ENCODE measurements at regions not wholly inside any gene's neighbourhood (a gene's known extent, or its start where the extent isn't known, plus 50 kb on each side); places are given as distances from the start of the nearest gene placed in this dataset.

DNA sequence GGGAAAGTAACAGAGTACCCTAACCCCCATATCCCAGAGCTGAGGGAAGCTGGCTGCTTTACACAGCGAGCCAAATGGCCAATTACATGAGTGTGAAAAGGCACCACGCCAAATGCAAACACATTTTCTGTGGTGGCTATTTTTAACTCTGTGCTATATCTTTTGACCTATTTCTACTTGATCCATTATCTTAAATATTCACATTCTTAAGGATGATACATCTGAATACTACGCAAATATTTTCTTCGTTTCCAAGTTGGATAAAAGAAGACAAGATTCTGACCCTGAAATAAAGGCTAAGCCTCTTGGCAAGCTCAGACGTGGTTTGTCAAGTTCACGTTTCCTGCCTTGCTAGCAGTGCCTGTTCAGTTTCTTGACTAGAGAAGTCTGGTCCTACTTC is 146.7 kb upstream of the TMEM196 start:
- H2AK5ac ChIP-seq (ENCODE audit: low read depth, low read length) = no peak overlapping the region
- H3K27me3 ChIP-seq (replicated peaks in 1 of 4; ENCODE audit: control insufficient read depth in 3 of 4, extremely low read depth in 1 of 4, insufficient read depth in 3 of 4, low read length in 3 of 4) = no peaks in the 10 kb centered on the region
- H3K4me3 ChIP-seq (ENCODE audit: extremely low read depth in 1 of 4, insufficient read depth in 2 of 4, low read depth in 3 of 4, low read length in 4 of 4) = no peak overlapping the region
- H3K9me3 ChIP-seq (ENCODE audit: insufficient read depth in 2 of 2, low read depth in 1 of 2, low read length in 1 of 2) = no peaks in the 10 kb centered on the region
- no peaks in the 10 kb centered on the region; a peak in 1 of 8 replicates for H3K36me3 ChIP-seq (ENCODE audit: control insufficient read depth in 2 of 4, insufficient read depth in 4 of 4, low read length in 3 of 4)
- no peaks in the 10 kb centered on the region for H3K79me2 ChIP-seq (ENCODE audit: control insufficient read depth in 1 of 2, insufficient read depth in 2 of 2, low read length in 2 of 2)
- H3K79me1 ChIP-seq (ENCODE audit: low read depth, low read length) = no peaks in the 10 kb centered on the region
- no peaks in the 10 kb centered on the region for H3K23me2 ChIP-seq (ENCODE audit: low read depth, low read length)
- H4K91ac ChIP-seq (replicated peaks; ENCODE audit: insufficient read length, low read length) = no peak overlapping the region
- H3K18ac ChIP-seq (ENCODE audit: extremely low read depth, low read length) = no peak overlapping the region
- no peak overlapping the region for H2BK120ac ChIP-seq (replicated peaks; ENCODE audit: low read depth, low read length)
- no peak overlapping the region for H2BK20ac ChIP-seq (ENCODE audit: low read length)
- DNase-seq (ENCODE audit: low read depth in 1 of 2, low spot score in 2 of 2) (no peak), FAIRE-seq (no peak)
- H3K4me1 ChIP-seq (replicated peaks in 1 of 4; ENCODE audit: control insufficient read depth in 3 of 4, insufficient read depth in 4 of 4, low read length in 3 of 4) = no peaks in the 10 kb centered on the region
- H3K56ac ChIP-seq (replicated peaks; ENCODE audit: insufficient read length, low read depth, low read length) = no peak overlapping the region
- no peak overlapping the region for H2BK5ac ChIP-seq (ENCODE audit: low read depth, low read length)
- no peak overlapping the region for H3K9ac ChIP-seq (replicated peaks in 1 of 4; ENCODE audit: extremely low read depth in 1 of 4, low read depth in 3 of 4, low read length in 3 of 4)
- H3K4ac ChIP-seq (replicated peaks; ENCODE audit: insufficient read length, low read depth, low read length) = no peak overlapping the region
- POLR2A ChIA-PET (ENCODE audit: partially characterized antibody) = no interaction called here
- H4K5ac ChIP-seq (ENCODE audit: insufficient read length, low read depth, low read length) = no peak overlapping the region
- H4K20me1 ChIP-seq (replicated peaks in 1 of 2; ENCODE audit: control insufficient read depth in 1 of 2, insufficient read depth in 2 of 2, low read length in 2 of 2) = no peaks in the 10 kb centered on the region
- WGBS, 2 experiments (ENCODE audit: extremely low coverage in 1 of 2, insufficient coverage in 1 of 2, insufficient read length in 1 of 2, insufficient replicate concordance in 2 of 2, low coverage in 1 of 2, low lambda C conversion rate in 2 of 2, missing lambda C conversion rate in 1 of 2) = 94% methylated on average over 6 of the region's 6 CpGs; no CpG with 5 or more reads in 1 of the 2 experiments
- CTCF ChIA-PET (ENCODE audit: partially characterized antibody) = interaction anchor here (1.0 to 1.4 kb wide), 2 partner anchors 103 to 162 kb away, joined by 3 read pairs; no protein-coding TSS in a partner anchor
- H2BK12ac ChIP-seq (ENCODE audit: low read depth, low read length) = no peak overlapping the region
- H3K23ac ChIP-seq (ENCODE audit: insufficient read length) = no peak overlapping the region
- H2AFZ ChIP-seq (ENCODE audit: low read length) = no peak overlapping the region
- no peak overlapping the region for H3K27ac ChIP-seq (ENCODE audit: low read depth, low read length)
- no peak for TF ChIP-seq SAP30 (IDR thresholded peaks at IDR 0.05; ENCODE audit: insufficient read depth, insufficient replicate concordance, low read length)
- TF ChIP-seq, protein P1, sequence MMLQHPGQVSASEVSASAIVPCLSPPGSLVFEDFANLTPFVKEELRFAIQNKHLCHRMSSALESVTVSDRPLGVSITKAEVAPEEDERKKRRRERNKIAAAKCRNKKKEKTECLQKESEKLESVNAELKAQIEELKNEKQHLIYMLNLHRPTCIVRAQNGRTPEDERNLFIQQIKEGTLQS (IDR thresholded peaks at IDR 0.05; ENCODE audit: insufficient read depth, low read depth, low read length) = no peak
- TF ChIP-seq RXRA (IDR thresholded peaks at IDR 0.05; ENCODE audit: insufficient read depth, low read depth, low read length) = no peak
- TF ChIP-seq CBX8 (IDR thresholded peaks at IDR 0.05; ENCODE audit: borderline replicate concordance, low read depth, low read length) = no peak
- no peak for TF ChIP-seq JUN (IDR thresholded peaks at IDR 0.05; ENCODE audit: low read depth, low read length)
- no peak for TF ChIP-seq SIRT6 (IDR thresholded peaks at IDR 0.05; ENCODE audit: low read length)
- TF ChIP-seq, protein P2, sequence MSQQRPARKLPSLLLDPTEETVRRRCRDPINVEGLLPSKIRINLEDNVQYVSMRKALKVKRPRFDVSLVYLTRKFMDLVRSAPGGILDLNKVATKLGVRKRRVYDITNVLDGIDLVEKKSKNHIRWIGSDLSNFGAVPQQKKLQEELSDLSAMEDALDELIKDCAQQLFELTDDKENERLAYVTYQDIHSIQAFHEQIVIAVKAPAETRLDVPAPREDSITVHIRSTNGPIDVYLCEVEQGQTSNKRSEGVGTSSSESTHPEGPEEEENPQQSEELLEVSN (IDR thresholded peaks at IDR 0.05) = no peak
- TF ChIP-seq NANOG (IDR thresholded peaks at IDR 0.05; ENCODE audit: insufficient read depth, low read depth, low read length, poor library complexity, severe bottlenecking) = no peak
- TF ChIP-seq BACH1 (IDR thresholded peaks at IDR 0.05; ENCODE audit: low read length) = no peak
- no peak for TF ChIP-seq CREB1 (IDR thresholded peaks at IDR 0.05)
- no peak for TF ChIP-seq KDM5A (IDR thresholded peaks at IDR 0.05; ENCODE audit: low read length)
- no peak overlapping the region for H3K14ac ChIP-seq (ENCODE audit: insufficient read length)
- no peak overlapping the region for H4K8ac ChIP-seq (ENCODE audit: extremely low read depth, insufficient read depth, low read length)
- no peak overlapping the region for H3K4me2 ChIP-seq (ENCODE audit: insufficient read depth in 1 of 2, low read depth in 2 of 2, low read length in 2 of 2)
- H2BK15ac ChIP-seq (ENCODE audit: low read length) = no peak overlapping the region

Data from H1 (cell line).